HepG2 (cell line): ENCODE measurements at regions not wholly inside any gene's neighbourhood (a gene's known extent, or its start where the extent isn't known, plus 50 kb on each side); places are given as distances from the start of the nearest gene placed in this dataset.

Experiments
- ATAC-seq: fragments of 200-7000 bp; cut with Tn5 transposase; 3 replicates; pipeline ENCODE4 v1.9.1; 2020; ENCODE audit warnings: mild to moderate bottlenecking, moderate library complexity
- BruUV-seq: library from RNA; stranded (reverse); fragments of 400-500 nt; replicated peaks from 2 replicates; lab custom pipeline; 2021; lab: Mats Ljungman, UMichigan
- CTCF ChIA-PET: fragments of 300-600 bp; formaldehyde crosslinking; extraction: SDS; loops from one replicate; lab custom pipeline; 2021; ENCODE audit warnings: low total read pairs, inconsistent platforms, low intra/inter-chr PET ratio; lab: Yijun Ruan, JAX
- POLR2A ChIA-PET: fragments of 350-600 bp; sonication (Branson Sonifier 250); formaldehyde crosslinking; loops from one replicate; lab custom pipeline; 2020; ENCODE audit warnings: antibody characterized with exemption, inconsistent platforms; lab: Yijun Ruan, JAX
- DNase-seq: peaks from one replicate; pipeline ENCODE4 v3.0.0-alpha.2; 2015; ENCODE audit warnings: low spot score
- FAIRE-seq: peaks from 3 replicates; lab custom pipeline; 2011; peaks lifted over from hg19 to GRCh38; lab: Jason Lieb, UNC
- H2AFZ ChIP-seq: one replicate; pipeline ENCODE4 v1.6.1; 2011; ENCODE audit warnings: low read length, inconsistent platforms
- H3K27ac ChIP-seq: fragments of 300-600 bp; 3 replicates; pipeline ENCODE4 v1.8.0; 2011; ENCODE audit warnings: mixed run types, mild to moderate bottlenecking, mixed read lengths, low read length, inconsistent platforms; ENCODE audit not compliant: insufficient read depth; ENCODE audit errors: extremely low read length
- H3K27me3 ChIP-seq, 2 experiments: fragments of 200-600 bp in 1 of 2; 2 replicates in 1 of 2; 3 replicates in 1 of 2; pipeline versions ENCODE4 v1.6.0 to v1.8.0; 2011; ENCODE audit warnings: low read length in 2 of 2, mild to moderate bottlenecking in 2 of 2, moderate library complexity in 2 of 2, inconsistent platforms in 1 of 2; ENCODE audit not compliant: insufficient read depth in 2 of 2, control insufficient read depth in 1 of 2
- H3K36me3 ChIP-seq, 2 experiments: fragments of 200-600 bp in 1 of 2; replicated peaks in 1 of 2; 2 replicates in 1 of 2; 3 replicates in 1 of 2; pipeline versions ENCODE4 v1.5.1 to v1.8.0; 2011; ENCODE audit warnings: low read length in 2 of 2, inconsistent platforms in 1 of 2; ENCODE audit not compliant: insufficient read depth in 2 of 2, control insufficient read depth in 1 of 2
- H3K4me1 ChIP-seq: 2 replicates; pipeline ENCODE4 v1.5.1; 2012; ENCODE audit warnings: low read length, inconsistent platforms; ENCODE audit not compliant: insufficient read depth
- H3K4me2 ChIP-seq: 2 replicates; pipeline ENCODE4 v1.6.0; 2011; ENCODE audit warnings: low read depth, low read length, inconsistent platforms
- H3K4me3 ChIP-seq, 3 experiments: fragments of 200-600 bp in 1 of 3; sonication (generic), shearing (Covaris generic) in 1 of 3; replicated peaks in 1 of 3; 2 replicates each; pipeline ENCODE4 v1.5.1; 2011 to 2016; ENCODE audit warnings: low read length in 3 of 3, inconsistent platforms in 2 of 3, low read depth in 2 of 3, mild to moderate bottlenecking in 2 of 3, control low read depth in 1 of 3, mixed read lengths in 1 of 3; ENCODE audit not compliant: insufficient read depth in 1 of 3
- H3K79me2 ChIP-seq: one replicate; pipeline ENCODE4 v1.6.1; 2011; ENCODE audit warnings: low read length, inconsistent platforms; ENCODE audit not compliant: insufficient read depth
- H3K9ac ChIP-seq: 2 replicates; pipeline ENCODE4 v1.6.0; 2011; ENCODE audit warnings: mild to moderate bottlenecking, low read depth, low read length, inconsistent platforms; ENCODE audit not compliant: insufficient read depth
- H3K9me3 ChIP-seq: 2 replicates; pipeline ENCODE4 v1.5.1; 2012; ENCODE audit warnings: mild to moderate bottlenecking, low read length
- H4K20me1 ChIP-seq: 2 replicates; pipeline ENCODE4 v1.6.0; 2011; ENCODE audit warnings: inconsistent platforms, mild to moderate bottlenecking, low read length, moderate library complexity; ENCODE audit not compliant: insufficient read depth
- CREB1 ChIP-seq, 2 experiments: fragments of 450-650 bp in 1 of 2; IDR thresholded peaks; 2 replicates each; pipeline ENCODE4 v1.6.1; 2016 to 2017; ENCODE audit warnings: control low read depth in 1 of 2, mild to moderate bottlenecking in 1 of 2, missing compliant biosample characterization in 1 of 2, missing genetic modification characterization in 1 of 2
- GATAD2A ChIP-seq: IDR thresholded peaks from 2 replicates; pipeline ENCODE4 v1.6.1; 2016
- HNRNPLL ChIP-seq: fragments of 200-400 bp; formaldehyde crosslinking; IDR thresholded peaks from 2 replicates; pipeline ENCODE4 v1.6.1; 2017; ENCODE audit warnings: mild to moderate bottlenecking, low read depth, low read length; ENCODE audit not compliant: poor library complexity, severe bottlenecking
- NFYC ChIP-seq: IDR thresholded peaks from 2 replicates; pipeline ENCODE4 v1.6.1; 2016; ENCODE audit warnings: missing genetic modification reagents, missing compliant biosample characterization
- TCF12 ChIP-seq, 2 experiments: fragments of 450-650 bp in 1 of 2; sonication (generic) in 1 of 2; formaldehyde crosslinking in 1 of 2; IDR thresholded peaks; 2 replicates each; pipeline versions ENCODE4 v1.6.1 to v1.8.0; 2017 to 2022; ENCODE audit warnings: antibody characterized with exemption in 1 of 2, mild to moderate bottlenecking in 1 of 2, missing genetic modification reagents in 1 of 2, moderate library complexity in 1 of 2
- in situ Hi-C: cut with HindIII; loops from 2 replicates; pipeline ENCODE4 v1.10.0; 2017; ENCODE audit warnings: low pct_unique_long_range_greater_than_20kb; ENCODE audit not compliant: extremely low pct_ligation_motif_present
- intact Hi-C: fragments of 100-400 bp; cut with micrococcal nuclease; formaldehyde crosslinking; loops from one replicate; pipeline ENCODE4 v1.10.0; 2022; ENCODE audit not compliant: unreplicated experiment
- TF ChIP-seq, protein P1 (sequence below): sonication (generic); formaldehyde crosslinking; IDR thresholded peaks from 2 replicates; pipeline ENCODE4 v1.4.0; 2020; ENCODE audit warnings: missing genetic modification reagents, borderline replicate concordance
- TF ChIP-seq, protein P2 (sequence below): sonication (generic); formaldehyde crosslinking; IDR thresholded peaks from 2 replicates; pipeline ENCODE4 v1.5.0; 2020; ENCODE audit warnings: mild to moderate bottlenecking, missing genetic modification reagents
- TF ChIP-seq, protein P3 (sequence below): sonication (generic); formaldehyde crosslinking; IDR thresholded peaks from 2 replicates; pipeline ENCODE4 v1.5.0; 2020; ENCODE audit warnings: mild to moderate bottlenecking, missing genetic modification reagents
- TF ChIP-seq, protein P4 (sequence below): sonication (generic); formaldehyde crosslinking; IDR thresholded peaks from 2 replicates; pipeline ENCODE4 v1.4.0; 2020; ENCODE audit warnings: missing genetic modification reagents
- TF ChIP-seq, protein P5 (sequence below): sonication (generic); formaldehyde crosslinking; IDR thresholded peaks from 2 replicates; pipeline ENCODE4 v1.4.0; 2020; ENCODE audit warnings: missing genetic modification reagents

DNA sequence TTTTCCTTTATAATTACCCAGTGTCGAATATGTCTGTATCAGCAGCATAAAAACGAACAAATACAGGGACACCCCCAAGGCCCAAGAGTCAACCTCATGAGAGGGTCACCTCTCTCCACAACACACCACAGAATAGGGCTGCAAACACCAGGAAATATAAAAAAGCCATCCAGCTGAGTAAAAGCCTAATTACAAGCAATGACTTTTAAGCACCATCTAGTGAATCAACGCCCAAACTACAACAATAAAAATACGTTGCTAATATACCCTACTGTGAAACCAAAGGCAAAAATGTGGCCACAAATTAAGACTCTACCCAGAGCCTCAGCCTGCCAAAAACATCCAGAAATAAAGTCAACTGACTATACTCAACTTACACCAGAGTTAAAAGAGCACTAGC is 817.9 kb upstream of the NEGR1 start (continued):
- TF ChIP-seq, protein P1, sequence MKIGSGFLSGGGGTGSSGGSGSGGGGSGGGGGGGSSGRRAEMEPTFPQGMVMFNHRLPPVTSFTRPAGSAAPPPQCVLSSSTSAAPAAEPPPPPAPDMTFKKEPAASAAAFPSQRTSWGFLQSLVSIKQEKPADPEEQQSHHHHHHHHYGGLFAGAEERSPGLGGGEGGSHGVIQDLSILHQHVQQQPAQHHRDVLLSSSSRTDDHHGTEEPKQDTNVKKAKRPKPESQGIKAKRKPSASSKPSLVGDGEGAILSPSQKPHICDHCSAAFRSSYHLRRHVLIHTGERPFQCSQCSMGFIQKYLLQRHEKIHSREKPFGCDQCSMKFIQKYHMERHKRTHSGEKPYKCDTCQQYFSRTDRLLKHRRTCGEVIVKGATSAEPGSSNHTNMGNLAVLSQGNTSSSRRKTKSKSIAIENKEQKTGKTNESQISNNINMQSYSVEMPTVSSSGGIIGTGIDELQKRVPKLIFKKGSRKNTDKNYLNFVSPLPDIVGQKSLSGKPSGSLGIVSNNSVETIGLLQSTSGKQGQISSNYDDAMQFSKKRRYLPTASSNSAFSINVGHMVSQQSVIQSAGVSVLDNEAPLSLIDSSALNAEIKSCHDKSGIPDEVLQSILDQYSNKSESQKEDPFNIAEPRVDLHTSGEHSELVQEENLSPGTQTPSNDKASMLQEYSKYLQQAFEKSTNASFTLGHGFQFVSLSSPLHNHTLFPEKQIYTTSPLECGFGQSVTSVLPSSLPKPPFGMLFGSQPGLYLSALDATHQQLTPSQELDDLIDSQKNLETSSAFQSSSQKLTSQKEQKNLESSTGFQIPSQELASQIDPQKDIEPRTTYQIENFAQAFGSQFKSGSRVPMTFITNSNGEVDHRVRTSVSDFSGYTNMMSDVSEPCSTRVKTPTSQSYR (CRISPR knock-in tag): no peak
- TF ChIP-seq CREB1 (IDR thresholded peaks at IDR 0.05): no peak
- TF ChIP-seq CREB1 (CRISPR knock-in tag; IDR thresholded peaks at IDR 0.05): no peak
- no peak for TF ChIP-seq GATAD2A (CRISPR knock-in tag)
- no peak for TF ChIP-seq TCF12 (IDR thresholded peaks at IDR 0.05)
- no peak for TF ChIP-seq TCF12 (CRISPR knock-in tag; IDR thresholded peaks at IDR 0.05)

DNA sequence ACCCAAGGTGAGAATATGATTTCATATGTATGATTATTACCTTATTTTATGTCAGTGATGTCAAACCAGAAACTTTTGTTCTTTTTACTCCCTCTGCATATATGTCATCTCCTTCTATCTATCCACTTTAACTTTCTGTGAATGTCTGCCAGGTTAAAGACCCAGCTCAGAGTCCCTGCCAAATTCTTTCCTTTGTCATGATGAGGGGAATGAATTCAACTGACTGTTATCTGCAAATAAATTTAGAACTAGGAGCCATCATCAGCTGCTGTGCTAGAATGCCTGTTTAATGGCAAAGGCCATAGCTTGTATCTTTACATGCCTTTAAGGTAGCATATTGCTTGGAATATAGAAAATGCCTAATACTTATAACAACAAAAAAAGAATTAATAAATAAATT is 815.6 kb upstream of the NEGR1 start:
- no peaks in the 10 kb centered on the region for H3K4me1 ChIP-seq
- no peaks in the 10 kb centered on the region for H3K36me3 ChIP-seq
- BruUV-seq: no TSS peak
- DNase-seq: no peak
- ChIA-PET POLR2A (no interaction called here), CTCF (no interaction called here)
- no peak overlapping the region for H3K4me2 ChIP-seq
- no peaks in the 10 kb centered on the region for H3K79me2 ChIP-seq
- no peak overlapping the region for H3K9ac ChIP-seq
- H3K27me3 ChIP-seq: no peaks in the 10 kb centered on the region
- FAIRE-seq: no peak
- intact Hi-C loops: no loop called here
- no peak overlapping the region for H3K27ac ChIP-seq
- H3K4me3 ChIP-seq: no peak overlapping the region
- in situ Hi-C loops: no loop called here
- H4K20me1 ChIP-seq: no peaks in the 10 kb centered on the region
- no peak for ATAC-seq
- peaks cover 72% of the 10 kb centered on the region for H3K9me3 ChIP-seq
- no peak overlapping the region for H2AFZ ChIP-seq
- TF ChIP-seq, protein P2, sequence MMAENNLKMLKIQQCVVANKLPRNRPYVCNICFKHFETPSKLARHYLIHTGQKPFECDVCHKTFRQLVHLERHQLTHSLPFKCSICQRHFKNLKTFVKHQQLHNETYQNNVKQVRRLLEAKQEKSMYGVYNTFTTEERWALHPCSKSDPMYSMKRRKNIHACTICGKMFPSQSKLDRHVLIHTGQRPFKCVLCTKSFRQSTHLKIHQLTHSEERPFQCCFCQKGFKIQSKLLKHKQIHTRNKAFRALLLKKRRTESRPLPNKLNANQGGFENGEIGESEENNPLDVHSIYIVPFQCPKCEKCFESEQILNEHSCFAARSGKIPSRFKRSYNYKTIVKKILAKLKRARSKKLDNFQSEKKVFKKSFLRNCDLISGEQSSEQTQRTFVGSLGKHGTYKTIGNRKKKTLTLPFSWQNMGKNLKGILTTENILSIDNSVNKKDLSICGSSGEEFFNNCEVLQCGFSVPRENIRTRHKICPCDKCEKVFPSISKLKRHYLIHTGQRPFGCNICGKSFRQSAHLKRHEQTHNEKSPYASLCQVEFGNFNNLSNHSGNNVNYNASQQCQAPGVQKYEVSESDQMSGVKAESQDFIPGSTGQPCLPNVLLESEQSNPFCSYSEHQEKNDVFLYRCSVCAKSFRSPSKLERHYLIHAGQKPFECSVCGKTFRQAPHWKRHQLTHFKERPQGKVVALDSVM (CRISPR knock-in tag): no peak
- TF ChIP-seq, protein P3, sequence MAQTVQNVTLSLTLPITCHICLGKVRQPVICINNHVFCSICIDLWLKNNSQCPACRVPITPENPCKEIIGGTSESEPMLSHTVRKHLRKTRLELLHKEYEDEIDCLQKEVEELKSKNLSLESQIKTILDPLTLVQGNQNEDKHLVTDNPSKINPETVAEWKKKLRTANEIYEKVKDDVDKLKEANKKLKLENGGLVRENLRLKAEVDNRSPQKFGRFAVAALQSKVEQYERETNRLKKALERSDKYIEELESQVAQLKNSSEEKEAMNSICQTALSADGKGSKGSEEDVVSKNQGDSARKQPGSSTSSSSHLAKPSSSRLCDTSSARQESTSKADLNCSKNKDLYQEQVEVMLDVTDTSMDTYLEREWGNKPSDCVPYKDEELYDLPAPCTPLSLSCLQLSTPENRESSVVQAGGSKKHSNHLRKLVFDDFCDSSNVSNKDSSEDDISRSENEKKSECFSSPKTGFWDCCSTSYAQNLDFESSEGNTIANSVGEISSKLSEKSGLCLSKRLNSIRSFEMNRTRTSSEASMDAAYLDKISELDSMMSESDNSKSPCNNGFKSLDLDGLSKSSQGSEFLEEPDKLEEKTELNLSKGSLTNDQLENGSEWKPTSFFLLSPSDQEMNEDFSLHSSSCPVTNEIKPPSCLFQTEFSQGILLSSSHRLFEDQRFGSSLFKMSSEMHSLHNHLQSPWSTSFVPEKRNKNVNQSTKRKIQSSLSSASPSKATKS: no peak
- TF ChIP-seq, protein P4, sequence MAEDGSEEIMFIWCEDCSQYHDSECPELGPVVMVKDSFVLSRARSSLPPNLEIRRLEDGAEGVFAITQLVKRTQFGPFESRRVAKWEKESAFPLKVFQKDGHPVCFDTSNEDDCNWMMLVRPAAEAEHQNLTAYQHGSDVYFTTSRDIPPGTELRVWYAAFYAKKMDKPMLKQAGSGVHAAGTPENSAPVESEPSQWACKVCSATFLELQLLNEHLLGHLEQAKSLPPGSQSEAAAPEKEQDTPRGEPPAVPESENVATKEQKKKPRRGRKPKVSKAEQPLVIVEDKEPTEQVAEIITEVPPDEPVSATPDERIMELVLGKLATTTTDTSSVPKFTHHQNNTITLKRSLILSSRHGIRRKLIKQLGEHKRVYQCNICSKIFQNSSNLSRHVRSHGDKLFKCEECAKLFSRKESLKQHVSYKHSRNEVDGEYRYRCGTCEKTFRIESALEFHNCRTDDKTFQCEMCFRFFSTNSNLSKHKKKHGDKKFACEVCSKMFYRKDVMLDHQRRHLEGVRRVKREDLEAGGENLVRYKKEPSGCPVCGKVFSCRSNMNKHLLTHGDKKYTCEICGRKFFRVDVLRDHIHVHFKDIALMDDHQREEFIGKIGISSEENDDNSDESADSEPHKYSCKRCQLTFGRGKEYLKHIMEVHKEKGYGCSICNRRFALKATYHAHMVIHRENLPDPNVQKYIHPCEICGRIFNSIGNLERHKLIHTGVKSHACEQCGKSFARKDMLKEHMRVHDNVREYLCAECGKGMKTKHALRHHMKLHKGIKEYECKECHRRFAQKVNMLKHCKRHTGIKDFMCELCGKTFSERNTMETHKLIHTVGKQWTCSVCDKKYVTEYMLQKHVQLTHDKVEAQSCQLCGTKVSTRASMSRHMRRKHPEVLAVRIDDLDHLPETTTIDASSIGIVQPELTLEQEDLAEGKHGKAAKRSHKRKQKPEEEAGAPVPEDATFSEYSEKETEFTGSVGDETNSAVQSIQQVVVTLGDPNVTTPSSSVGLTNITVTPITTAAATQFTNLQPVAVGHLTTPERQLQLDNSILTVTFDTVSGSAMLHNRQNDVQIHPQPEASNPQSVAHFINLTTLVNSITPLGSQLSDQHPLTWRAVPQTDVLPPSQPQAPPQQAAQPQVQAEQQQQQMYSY (CRISPR knock-in tag): no peak
- TF ChIP-seq HNRNPLL: no peak
- TF ChIP-seq, protein P5, sequence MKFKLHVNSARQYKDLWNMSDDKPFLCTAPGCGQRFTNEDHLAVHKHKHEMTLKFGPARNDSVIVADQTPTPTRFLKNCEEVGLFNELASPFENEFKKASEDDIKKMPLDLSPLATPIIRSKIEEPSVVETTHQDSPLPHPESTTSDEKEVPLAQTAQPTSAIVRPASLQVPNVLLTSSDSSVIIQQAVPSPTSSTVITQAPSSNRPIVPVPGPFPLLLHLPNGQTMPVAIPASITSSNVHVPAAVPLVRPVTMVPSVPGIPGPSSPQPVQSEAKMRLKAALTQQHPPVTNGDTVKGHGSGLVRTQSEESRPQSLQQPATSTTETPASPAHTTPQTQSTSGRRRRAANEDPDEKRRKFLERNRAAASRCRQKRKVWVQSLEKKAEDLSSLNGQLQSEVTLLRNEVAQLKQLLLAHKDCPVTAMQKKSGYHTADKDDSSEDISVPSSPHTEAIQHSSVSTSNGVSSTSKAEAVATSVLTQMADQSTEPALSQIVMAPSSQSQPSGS (CRISPR knock-in tag): no peak
- TF ChIP-seq NFYC (CRISPR knock-in tag): no peak
